ENCODE measurements at regions not wholly inside any gene's neighbourhood (a gene's known extent, or its start where the extent isn't known, plus 50 kb on each side); places are given as distances from the start of the nearest gene placed in this dataset.

DNA sequence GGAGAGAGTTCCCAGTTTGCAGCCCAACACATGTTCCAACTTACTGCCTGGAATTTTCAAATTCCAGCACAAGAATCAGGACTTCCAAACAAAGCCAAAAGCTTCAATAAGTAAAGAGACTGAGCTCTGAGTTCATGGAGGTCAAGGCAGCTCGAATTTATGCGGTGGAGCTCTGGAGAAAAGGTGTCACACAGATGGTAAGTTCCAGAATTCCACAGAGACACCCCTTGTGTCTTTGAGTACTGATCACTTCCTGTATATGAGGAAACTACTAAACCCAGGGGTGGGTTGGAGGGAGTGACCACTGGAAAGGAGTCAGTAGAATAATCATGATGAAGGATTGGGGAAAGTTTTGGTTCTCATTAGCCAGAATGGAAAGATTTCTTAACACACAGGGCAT, 118.5 kb upstream of the GUCY1A1 start:
- TF ChIP-seq, protein P1, sequence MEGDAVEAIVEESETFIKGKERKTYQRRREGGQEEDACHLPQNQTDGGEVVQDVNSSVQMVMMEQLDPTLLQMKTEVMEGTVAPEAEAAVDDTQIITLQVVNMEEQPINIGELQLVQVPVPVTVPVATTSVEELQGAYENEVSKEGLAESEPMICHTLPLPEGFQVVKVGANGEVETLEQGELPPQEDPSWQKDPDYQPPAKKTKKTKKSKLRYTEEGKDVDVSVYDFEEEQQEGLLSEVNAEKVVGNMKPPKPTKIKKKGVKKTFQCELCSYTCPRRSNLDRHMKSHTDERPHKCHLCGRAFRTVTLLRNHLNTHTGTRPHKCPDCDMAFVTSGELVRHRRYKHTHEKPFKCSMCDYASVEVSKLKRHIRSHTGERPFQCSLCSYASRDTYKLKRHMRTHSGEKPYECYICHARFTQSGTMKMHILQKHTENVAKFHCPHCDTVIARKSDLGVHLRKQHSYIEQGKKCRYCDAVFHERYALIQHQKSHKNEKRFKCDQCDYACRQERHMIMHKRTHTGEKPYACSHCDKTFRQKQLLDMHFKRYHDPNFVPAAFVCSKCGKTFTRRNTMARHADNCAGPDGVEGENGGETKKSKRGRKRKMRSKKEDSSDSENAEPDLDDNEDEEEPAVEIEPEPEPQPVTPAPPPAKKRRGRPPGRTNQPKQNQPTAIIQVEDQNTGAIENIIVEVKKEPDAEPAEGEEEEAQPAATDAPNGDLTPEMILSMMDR (optimal IDR thresholded peaks at IDR 0.05 in 1 of 3, IDR thresholded peaks at IDR 0.05 in 1 of 3, conservative IDR thresholded peaks at IDR 0.05 in 1 of 3; ENCODE audit: extremely low read depth in 1 of 3, insufficient read depth in 2 of 3, low read length in 3 of 3), result no peak
- TF ChIP-seq EZH2 (IDR thresholded peaks at IDR 0.05; ENCODE audit: low read length), result no peak
